ENCODE measurements at regions not wholly inside any gene's neighbourhood (a gene's known extent, or its start where the extent isn't known, plus 50 kb on each side); places are given as distances from the start of the nearest gene placed in this dataset.
A peak's percentile ranks its signal among the peaks of the same experiment; 100 is the strongest.

DNA sequence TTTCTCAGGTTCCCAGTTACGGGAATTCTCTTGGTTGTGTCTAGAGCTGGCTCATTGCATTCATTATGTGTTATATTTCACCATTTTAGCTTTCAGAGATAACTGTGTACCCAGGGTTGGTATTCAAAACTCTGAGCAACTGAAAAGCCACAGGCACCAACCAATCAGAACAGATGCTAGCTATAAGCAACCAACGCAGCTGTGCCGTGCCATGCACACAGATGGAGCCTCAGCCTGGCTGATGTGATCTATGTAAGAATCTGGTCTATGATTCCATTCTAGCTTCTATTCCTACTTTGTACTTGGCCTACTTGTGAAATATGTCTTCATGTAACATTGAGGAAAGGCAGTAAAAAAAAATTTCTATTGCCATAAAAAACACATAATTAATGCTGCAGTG lies 95.0 kb upstream of the CCDC80 start:
- Histone ChIP-seq H3K4me1 (ENCODE audit: control insufficient read depth, low read length) (0 out of 2 replicates have a peak, but pooled peaks cover 6% of the 10 kb centered on the region), H3K9me3 (ENCODE audit: control insufficient read depth, insufficient read depth, low read length) (no peaks in the 10 kb centered on the region), H3K27me3 (ENCODE audit: control insufficient read depth, low read length) (no peaks in the 10 kb centered on the region), H3K4me2 (ENCODE audit: low read length) (no peak overlapping the region), H3K4me3 (ENCODE audit: low read length) (no peak overlapping the region), H3K27ac (ENCODE audit: low read depth, low read length) (no peak overlapping the region), H3K79me2 (ENCODE audit: control insufficient read depth, low read length) (no peaks in the 10 kb centered on the region), H3K36me3 (ENCODE audit: control insufficient read depth, low read length) (no peaks in the 10 kb centered on the region), H4K20me1 (ENCODE audit: control insufficient read depth, insufficient read depth, low read depth, low read length) (no peaks in the 10 kb centered on the region), H3F3A (ENCODE audit: control insufficient read depth, insufficient read depth) (no peaks in the 10 kb centered on the region), H3K9me2 (replicated peaks; ENCODE audit: control insufficient read depth, low read length) (no peaks in the 10 kb centered on the region)
- TF ChIP-seq, protein P1, sequence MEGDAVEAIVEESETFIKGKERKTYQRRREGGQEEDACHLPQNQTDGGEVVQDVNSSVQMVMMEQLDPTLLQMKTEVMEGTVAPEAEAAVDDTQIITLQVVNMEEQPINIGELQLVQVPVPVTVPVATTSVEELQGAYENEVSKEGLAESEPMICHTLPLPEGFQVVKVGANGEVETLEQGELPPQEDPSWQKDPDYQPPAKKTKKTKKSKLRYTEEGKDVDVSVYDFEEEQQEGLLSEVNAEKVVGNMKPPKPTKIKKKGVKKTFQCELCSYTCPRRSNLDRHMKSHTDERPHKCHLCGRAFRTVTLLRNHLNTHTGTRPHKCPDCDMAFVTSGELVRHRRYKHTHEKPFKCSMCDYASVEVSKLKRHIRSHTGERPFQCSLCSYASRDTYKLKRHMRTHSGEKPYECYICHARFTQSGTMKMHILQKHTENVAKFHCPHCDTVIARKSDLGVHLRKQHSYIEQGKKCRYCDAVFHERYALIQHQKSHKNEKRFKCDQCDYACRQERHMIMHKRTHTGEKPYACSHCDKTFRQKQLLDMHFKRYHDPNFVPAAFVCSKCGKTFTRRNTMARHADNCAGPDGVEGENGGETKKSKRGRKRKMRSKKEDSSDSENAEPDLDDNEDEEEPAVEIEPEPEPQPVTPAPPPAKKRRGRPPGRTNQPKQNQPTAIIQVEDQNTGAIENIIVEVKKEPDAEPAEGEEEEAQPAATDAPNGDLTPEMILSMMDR (IDR thresholded peaks at IDR 0.05; ENCODE audit: low read depth, low read length, poor library complexity, severe bottlenecking), result no peak
- no peak for TF ChIP-seq EZH2phosphoT487 (IDR thresholded peaks at IDR 0.05; ENCODE audit: borderline replicate concordance, low read length)

DNA sequence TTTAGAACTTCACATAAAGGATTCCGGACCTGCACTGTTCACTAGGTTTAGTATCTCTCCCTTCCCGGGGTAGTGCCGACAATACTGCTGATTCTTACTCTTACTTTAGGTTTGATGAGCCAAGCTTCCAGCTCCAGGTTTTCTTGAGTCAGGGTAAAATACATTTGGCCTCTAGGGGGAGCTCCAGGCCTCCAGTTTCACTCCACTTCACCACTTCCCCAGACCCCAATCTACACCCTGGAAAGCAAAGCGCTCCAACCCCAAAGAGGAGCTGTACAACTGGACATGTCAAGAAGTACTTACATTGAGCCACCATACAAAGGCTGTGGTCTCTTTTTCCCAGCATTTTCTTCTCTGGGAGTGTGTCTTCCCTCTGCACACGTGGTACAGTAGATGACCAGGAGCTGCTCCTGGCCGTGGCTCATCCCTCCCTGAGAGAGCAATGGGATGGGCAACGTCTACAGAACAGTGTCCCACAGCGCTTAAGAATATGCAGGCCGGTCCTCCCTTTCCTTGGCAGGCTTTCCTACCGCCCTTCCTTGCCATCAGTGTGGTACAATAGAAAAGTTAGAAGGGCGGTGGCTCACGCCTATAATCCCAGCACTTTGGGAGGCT lies 93.9 kb upstream of the CCDC80 start:
- Histone ChIP-seq H3K4me3 (ENCODE audit: low read length) (no peak overlapping the region), H3K9me2 (replicated peaks; ENCODE audit: control insufficient read depth, low read length) (no peaks in the 10 kb centered on the region), H4K20me1 (ENCODE audit: control insufficient read depth, insufficient read depth, low read depth, low read length) (no peaks in the 10 kb centered on the region), H3K27me3 (ENCODE audit: control insufficient read depth, low read length) (no peaks in the 10 kb centered on the region), H3K9me3 (ENCODE audit: control insufficient read depth, insufficient read depth, low read length) (no peaks in the 10 kb centered on the region), H3K36me3 (ENCODE audit: control insufficient read depth, low read length) (no peaks in the 10 kb centered on the region), H3K27ac (ENCODE audit: low read depth, low read length) (no peak overlapping the region), H3F3A (ENCODE audit: control insufficient read depth, insufficient read depth) (no peaks in the 10 kb centered on the region), H3K79me2 (ENCODE audit: control insufficient read depth, low read length) (no peaks in the 10 kb centered on the region), H3K4me2 (ENCODE audit: low read length) (no peak overlapping the region), H3K4me1 (ENCODE audit: control insufficient read depth, low read length) (0 out of 2 replicates have a peak, but pooled peaks cover 5% of the 10 kb centered on the region)
- TF ChIP-seq EZH2phosphoT487 (IDR thresholded peaks at IDR 0.05; ENCODE audit: borderline replicate concordance, low read length), result no peak
- TF ChIP-seq, protein P1 (IDR thresholded peaks at IDR 0.05; ENCODE audit: low read depth, low read length, poor library complexity, severe bottlenecking), result peak; percentile 78

DNA sequence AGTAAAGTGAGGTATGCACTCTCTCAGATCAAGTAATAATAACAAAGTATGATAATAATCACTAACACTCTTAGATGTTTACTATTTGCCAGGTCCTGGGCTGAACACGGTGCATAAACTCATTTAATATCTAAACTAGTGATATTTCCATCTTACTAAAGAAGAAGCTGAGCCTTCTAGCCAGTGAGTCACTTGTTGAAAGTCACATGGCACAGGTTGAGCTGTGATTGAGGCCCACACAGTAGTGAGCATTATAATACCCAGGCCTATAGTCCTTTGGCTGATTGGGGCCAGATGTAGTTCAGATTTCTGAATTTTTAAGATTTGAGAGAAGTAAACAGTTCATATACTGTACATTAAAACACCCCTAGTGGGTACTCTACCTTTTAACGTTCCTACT lies 93.2 kb upstream of the CCDC80 start:
- no peak overlapping the region for H3K27ac ChIP-seq (ENCODE audit: low read depth, low read length)
- TF ChIP-seq, protein P1 (IDR thresholded peaks at IDR 0.05; ENCODE audit: low read depth, low read length, poor library complexity, severe bottlenecking), result no peak
- TF ChIP-seq EZH2phosphoT487 (IDR thresholded peaks at IDR 0.05; ENCODE audit: borderline replicate concordance, low read length), result no peak
- H3K4me1 ChIP-seq (ENCODE audit: control insufficient read depth, low read length), result no peaks in the 10 kb centered on the region
- no peak overlapping the region for H3K4me2 ChIP-seq (ENCODE audit: low read length)
- no peaks in the 10 kb centered on the region for H3K79me2 ChIP-seq (ENCODE audit: control insufficient read depth, low read length)
- H3F3A ChIP-seq (ENCODE audit: control insufficient read depth, insufficient read depth), result no peaks in the 10 kb centered on the region
- H4K20me1 ChIP-seq (ENCODE audit: control insufficient read depth, insufficient read depth, low read depth, low read length), result no peaks in the 10 kb centered on the region
- H3K4me3 ChIP-seq (ENCODE audit: low read length), result no peak overlapping the region
- no peaks in the 10 kb centered on the region for H3K27me3 ChIP-seq (ENCODE audit: control insufficient read depth, low read length)
- H3K36me3 ChIP-seq (ENCODE audit: control insufficient read depth, low read length), result no peaks in the 10 kb centered on the region
- H3K9me3 ChIP-seq (ENCODE audit: control insufficient read depth, insufficient read depth, low read length), result no peaks in the 10 kb centered on the region
- H3K9me2 ChIP-seq (replicated peaks; ENCODE audit: control insufficient read depth, low read length), result no peaks in the 10 kb centered on the region
